HepG2 (cell line): ENCODE measurements at regions not wholly inside any gene's neighbourhood (a gene's known extent, or its start where the extent isn't known, plus 50 kb on each side); places are given as distances from the start of the nearest gene placed in this dataset.

Source experiments
- CSRNP1 ChIP-seq: sonication (generic); formaldehyde crosslinking; IDR thresholded peaks from 2 replicates; pipeline ENCODE4 v1.8.1; 2023; ENCODE audit warnings: mild to moderate bottlenecking, missing genetic modification reagents
- HNRNPL ChIP-seq: fragments of 200-400 bp; formaldehyde crosslinking; IDR thresholded peaks from 2 replicates; pipeline ENCODE4 v1.6.1; 2017; ENCODE audit warnings: mild to moderate bottlenecking, low read depth, low read length
- IKZF1 ChIP-seq: fragments of 450-650 bp; IDR thresholded peaks from 2 replicates; pipeline ENCODE4 v1.7.1; 2016
- RELA ChIP-seq: sonication (generic); formaldehyde crosslinking; IDR thresholded peaks from 2 replicates; pipeline ENCODE4 v1.4.0; 2020; ENCODE audit warnings: missing genetic modification reagents
- TF ChIP-seq, protein P1 (sequence below): sonication (generic); formaldehyde crosslinking; IDR thresholded peaks from 2 replicates; pipeline ENCODE4 v1.5.0; 2020; ENCODE audit warnings: missing genetic modification reagents
- TF ChIP-seq, protein P2 (sequence below): sonication (generic); formaldehyde crosslinking; IDR thresholded peaks from 2 replicates; pipeline ENCODE4 v1.4.0; 2020; ENCODE audit warnings: missing genetic modification reagents, borderline replicate concordance
- TF ChIP-seq, protein P3 (sequence below): sonication (generic); formaldehyde crosslinking; IDR thresholded peaks from 2 replicates; pipeline ENCODE4 v1.8.0; 2022; ENCODE audit warnings: mild to moderate bottlenecking, missing genetic modification reagents; ENCODE audit not compliant: insufficient replicate concordance

- no peak for TF ChIP-seq CSRNP1
- TF ChIP-seq, protein P1, sequence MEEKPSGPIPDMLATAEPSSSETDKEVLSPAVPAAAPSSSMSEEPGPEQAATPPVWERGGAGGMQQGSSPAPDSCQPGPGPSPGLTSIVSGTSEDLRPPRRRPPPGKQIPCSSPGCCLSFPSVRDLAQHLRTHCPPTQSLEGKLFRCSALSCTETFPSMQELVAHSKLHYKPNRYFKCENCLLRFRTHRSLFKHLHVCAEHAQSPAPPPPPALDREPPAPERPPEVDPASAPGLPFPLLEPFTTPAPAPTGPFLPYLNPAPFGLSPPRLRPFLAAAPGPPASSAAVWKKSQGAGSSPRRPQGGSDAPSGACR (CRISPR knock-in tag) = no peak
- TF ChIP-seq, protein P2, sequence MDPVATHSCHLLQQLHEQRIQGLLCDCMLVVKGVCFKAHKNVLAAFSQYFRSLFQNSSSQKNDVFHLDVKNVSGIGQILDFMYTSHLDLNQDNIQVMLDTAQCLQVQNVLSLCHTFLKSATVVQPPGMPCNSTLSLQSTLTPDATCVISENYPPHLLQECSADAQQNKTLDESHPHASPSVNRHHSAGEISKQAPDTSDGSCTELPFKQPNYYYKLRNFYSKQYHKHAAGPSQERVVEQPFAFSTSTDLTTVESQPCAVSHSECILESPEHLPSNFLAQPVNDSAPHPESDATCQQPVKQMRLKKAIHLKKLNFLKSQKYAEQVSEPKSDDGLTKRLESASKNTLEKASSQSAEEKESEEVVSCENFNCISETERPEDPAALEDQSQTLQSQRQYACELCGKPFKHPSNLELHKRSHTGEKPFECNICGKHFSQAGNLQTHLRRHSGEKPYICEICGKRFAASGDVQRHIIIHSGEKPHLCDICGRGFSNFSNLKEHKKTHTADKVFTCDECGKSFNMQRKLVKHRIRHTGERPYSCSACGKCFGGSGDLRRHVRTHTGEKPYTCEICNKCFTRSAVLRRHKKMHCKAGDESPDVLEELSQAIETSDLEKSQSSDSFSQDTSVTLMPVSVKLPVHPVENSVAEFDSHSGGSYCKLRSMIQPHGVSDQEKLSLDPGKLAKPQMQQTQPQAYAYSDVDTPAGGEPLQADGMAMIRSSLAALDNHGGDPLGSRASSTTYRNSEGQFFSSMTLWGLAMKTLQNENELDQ (CRISPR knock-in tag) = no peak
- TF ChIP-seq HNRNPL = no peak
- no peak for TF ChIP-seq IKZF1
- TF ChIP-seq, protein P3, sequence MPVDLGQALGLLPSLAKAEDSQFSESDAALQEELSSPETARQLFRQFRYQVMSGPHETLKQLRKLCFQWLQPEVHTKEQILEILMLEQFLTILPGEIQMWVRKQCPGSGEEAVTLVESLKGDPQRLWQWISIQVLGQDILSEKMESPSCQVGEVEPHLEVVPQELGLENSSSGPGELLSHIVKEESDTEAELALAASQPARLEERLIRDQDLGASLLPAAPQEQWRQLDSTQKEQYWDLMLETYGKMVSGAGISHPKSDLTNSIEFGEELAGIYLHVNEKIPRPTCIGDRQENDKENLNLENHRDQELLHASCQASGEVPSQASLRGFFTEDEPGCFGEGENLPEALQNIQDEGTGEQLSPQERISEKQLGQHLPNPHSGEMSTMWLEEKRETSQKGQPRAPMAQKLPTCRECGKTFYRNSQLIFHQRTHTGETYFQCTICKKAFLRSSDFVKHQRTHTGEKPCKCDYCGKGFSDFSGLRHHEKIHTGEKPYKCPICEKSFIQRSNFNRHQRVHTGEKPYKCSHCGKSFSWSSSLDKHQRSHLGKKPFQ (CRISPR knock-in tag) = no peak
- TF ChIP-seq RELA (CRISPR knock-in tag) = no peak
- TF ChIP-seq, all 625 proteins: peak for 0
Measured at GRCh38 chr17:63270610-63271009, 175.5 kb downstream of the CYB561 start (continued).
